HG03025 (cell line): ENCODE measurements at regions not wholly inside any gene's neighbourhood (a gene's known extent, or its start where the extent isn't known, plus 50 kb on each side); places are given as distances from the start of the nearest gene placed in this dataset.

ENCODE experiments used
- ATAC-seq: cut with Tn5 transposase; IDR thresholded peaks from one replicate; pipeline ENCODE4 v1.9.1; 2021; ENCODE audit warnings: mild to moderate bottlenecking, moderate library complexity; ENCODE audit not compliant: unreplicated experiment, low FRiP score

DNA sequence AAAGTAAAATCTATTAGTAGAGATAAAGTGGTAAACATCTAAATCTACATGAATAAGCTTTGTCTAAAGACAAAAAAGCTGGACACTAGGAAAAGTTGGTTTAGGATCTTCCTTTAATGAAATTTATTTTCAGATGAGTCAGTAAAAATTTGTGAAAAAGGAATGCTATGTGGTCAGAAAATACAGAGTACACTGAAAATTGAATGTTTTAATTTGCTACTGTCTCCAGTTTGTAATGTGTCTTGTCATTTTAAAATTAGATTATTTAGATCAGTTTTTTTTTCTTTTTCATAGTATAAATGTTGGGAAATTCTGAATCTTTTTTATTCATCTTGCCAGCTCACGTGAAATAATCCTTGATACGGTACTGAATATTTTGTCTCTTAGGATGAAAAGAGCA lies 56.9 kb downstream of the SLITRK6 start:
- ATAC-seq: no peak

DNA sequence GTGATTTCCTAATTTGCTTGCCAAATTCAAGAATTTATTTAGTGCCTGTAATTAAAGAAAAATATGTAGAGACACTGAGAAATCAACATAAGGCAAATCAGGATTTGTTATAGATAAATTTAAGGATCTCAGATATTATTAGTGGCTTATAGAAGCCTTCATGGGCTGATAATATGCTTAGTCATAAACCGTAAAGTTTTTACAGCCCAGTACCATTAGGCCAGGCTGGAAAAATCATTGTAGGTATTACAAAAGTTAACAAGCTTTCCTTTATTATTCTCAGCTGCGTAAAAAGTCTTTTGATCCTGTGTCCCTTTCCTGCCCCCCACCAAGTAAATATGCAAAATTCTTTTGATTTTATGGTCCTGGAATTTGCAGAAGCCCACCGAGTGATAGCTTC lies 58.2 kb downstream of the SLITRK6 start:
- no peak for ATAC-seq

DNA sequence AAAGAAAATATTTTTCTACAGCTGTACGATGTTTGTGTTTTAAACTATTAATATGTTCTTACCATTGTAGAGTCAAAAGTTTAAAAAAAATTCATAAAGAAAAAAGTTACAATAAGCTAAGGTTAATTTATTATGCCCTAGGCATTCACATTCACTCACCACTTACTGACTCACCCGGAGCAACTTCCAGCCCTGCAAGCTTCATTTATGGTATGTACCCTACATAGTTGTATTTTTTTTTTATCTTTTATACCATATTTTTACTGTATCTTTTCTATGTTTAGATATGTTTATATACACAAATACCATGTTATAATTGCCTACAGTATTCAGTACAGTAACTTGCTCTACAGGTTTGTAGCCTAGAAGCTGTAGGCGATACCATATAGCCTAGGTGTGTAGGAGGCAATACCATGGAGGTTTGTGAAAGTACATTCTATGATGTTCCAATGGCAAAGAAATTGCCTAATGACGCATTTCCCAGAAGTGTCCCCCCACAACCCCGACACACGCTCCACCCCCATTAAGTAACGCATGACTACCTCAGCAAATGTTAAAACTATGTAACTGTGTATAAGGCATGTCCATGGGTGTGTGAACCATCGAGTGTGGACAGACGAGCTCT lies 60.4 kb downstream of the SLITRK6 start:
- ATAC-seq: no peak

DNA sequence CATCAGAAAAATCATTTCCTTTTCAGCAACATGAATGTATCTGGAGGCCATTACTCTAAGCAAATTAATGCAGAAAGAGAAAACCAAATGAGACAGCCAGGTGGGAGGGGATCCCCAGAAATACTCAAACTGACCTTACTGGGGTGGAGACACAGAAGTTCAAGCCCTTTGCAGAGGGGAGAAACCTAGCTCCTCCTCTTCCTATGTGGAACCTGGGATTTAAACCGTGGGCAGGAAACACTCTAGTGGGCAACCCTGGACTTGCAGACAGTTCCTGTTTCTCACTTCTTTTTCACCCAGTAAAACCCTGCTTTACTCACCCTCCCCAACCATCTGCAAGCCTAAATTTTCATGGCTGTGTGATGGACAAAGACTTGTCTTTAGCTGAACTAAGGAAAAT lies 61.3 kb downstream of the SLITRK6 start:
- no peak for ATAC-seq

DNA sequence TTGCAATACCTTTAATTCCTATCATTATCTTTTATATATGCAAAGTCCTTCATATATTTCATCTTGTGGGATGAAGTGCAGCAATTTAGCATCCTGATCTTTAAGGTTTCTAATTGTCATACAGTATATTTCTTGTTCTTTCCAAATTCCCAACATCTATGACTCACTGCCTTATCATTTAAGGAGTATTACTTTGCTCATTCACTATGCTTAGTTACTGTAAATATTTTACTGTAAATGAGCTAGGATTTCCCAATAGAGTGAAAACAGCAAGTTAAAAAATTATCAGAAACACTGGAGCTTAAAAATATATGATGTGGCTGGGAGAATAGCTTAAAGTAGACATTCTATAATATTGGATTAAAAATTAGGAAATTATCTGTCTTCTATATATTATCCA lies 69.9 kb downstream of the SLITRK6 start:
- ATAC-seq: no peak

DNA sequence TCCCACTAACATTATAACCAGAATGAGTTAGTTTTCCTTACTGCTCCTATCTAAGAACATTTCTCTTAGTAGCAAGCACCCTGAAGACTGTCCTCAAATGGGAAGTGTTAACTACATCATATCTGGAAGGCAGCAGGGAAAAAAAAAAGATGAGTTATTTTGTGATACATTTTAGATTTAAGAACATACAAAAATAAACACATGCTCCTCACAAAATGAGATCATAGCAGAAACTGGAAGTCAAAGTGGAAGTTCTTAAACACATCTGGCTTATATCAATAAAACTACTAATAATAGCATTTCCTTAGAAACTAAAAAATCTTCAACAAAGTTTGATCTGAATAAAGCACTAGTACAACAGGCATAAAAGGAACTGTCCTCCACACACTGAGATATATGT lies 70.4 kb downstream of the SLITRK6 start:
- no peak for ATAC-seq

DNA sequence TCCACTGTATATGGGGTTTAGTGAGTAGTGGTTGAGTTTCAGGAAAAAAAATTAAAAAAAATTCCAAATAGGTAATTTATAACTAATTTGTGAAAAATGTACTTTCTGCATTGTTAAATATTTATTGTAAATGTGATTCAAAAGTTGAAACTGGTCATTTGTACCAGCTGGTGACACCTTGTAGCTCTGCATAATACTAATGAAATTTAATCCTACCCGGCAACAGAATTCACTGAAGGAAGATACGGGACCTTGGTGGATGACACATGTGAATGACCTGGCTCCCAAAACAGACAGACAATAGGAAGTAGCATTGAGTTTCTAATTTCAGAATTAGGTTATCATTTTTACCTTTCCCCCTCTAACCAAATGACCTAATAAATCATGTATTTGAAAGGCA lies 73.8 kb downstream of the SLITRK6 start:
- ATAC-seq: no peak

DNA sequence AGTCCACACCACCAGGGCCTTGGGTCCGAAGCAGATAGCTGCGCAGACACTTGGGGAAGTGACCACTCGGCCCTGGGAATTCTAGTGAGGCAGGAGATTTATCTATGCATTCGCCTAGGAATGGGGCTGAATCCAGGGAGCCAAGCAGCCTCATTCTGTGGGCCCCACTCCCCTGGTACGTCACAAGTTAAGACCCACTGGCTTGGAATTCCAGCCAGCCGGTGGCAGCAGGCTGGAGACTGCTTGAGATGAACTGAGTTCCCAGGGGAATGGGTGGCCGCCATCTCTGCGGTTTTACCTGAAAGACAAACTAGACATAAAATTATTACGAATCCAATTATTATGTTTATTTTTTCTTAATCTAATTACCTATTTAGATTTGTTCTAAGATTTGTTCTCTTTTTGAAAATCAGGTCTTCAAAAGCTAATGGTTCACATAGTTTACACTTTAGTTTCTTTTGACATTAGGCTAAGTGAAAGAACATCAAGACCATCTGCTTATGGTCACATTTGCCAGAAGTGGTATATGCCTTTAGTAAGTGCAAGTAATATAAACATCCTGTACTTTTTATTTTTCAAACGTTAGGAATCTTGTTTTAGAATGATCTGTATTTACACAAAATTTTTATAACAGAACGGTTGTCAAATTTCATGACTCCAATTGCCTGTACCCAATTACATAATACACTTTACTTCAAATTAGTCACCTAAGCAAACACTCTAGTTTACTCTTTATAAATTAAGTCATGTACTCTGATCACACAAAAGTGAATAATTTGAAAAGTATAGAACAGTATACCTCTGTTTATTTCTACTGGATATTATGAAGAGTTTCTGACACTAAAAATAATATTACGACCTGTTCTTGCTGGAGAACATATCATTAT lies 74.4 kb downstream of the SLITRK6 start:
- ATAC-seq: no peak

DNA sequence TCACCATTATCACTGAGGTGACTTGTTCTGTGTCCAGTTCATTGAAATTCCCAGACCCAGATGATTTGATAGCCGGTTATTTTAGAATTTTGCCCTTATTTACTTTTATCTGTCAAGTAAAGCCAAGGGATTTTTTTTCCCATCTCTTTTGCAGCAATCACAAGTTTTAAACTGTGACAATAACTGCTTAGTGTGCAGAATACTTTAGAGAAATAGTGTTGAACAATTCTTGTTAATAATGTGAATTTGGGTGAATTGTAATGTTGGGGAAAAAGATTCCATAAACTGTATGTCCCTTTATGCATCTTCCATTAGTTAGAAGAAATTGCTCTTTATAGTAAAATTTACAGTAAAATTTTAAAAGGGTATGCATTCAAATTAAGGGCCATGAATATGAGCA lies 79.5 kb downstream of the SLITRK6 start:
- ATAC-seq: no peak

DNA sequence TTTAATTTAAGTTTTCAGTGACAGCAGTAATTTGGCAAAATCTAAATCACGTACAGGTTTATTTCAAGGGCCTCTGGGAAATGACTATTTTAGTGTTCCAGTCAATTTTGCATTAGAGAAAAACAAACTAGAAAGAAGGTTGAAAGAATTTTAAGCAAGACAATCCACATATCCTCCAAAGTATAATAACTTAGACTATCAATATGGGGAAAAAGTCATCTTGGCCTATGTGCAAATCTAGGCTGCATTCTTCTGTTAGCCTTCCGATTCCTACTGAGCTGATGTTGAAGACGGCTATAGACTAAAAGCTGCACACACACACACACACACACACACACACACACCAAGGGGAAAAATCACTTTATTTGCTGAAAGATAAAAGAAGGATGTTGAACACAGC lies 81.3 kb downstream of the SLITRK6 start:
- ATAC-seq: no peak

DNA sequence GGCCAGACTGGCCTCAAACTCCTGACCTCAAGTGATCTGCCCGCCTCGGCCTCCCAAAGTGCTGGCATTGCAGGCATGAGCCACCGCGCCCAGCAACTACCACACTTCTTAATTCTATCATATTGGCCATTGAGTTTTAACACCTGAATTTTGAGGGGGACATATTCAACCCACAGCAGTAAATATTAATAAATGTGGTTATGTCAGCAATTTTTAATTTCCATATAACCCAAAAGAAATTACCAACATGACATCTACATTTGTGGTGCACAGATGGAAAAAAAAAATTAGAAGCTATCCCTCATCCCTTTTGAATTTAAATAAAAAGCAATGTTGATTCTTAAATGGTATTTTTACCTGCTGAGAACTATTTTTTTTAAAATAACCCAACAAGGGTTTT lies 88.7 kb downstream of the SLITRK6 start:
- ATAC-seq: no peak

DNA sequence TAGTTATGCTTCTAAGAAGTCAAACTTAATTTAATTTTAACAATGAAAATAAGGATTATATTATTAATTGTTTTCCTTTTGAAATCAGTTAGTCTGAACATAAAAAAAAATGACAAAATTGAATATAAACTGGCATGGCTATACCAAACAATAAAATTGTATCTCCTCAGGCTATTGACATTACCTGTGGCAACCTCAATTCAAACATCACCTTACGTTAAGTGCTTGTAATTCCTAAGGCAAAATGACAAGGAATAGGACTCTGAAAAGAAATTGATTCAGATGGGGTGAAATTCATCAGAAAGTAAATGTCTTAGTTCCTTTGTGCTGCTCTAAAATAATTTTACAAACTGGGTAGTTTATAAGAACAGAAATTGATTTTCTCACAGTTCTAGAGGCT lies 89.5 kb downstream of the SLITRK6 start:
- no peak for ATAC-seq

DNA sequence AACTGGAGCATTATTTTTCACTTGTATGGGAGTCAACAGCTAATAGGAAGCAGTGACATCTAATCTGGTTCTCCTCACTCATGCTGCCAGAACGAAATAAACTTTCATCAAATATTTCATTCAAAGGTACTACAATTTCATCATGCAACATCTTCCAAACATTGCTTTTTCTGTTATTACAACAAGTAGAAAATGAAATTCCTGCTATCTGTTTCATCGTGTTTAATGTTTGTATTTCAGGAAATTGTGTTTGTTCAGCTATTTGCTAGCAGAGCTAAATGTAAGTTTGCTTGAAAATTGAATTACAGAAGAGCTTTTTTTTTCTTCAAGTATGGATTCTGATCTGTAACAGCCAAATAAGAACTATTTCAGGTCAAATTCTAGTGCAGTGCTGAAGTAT lies 90.1 kb downstream of the SLITRK6 start:
- ATAC-seq: no peak

DNA sequence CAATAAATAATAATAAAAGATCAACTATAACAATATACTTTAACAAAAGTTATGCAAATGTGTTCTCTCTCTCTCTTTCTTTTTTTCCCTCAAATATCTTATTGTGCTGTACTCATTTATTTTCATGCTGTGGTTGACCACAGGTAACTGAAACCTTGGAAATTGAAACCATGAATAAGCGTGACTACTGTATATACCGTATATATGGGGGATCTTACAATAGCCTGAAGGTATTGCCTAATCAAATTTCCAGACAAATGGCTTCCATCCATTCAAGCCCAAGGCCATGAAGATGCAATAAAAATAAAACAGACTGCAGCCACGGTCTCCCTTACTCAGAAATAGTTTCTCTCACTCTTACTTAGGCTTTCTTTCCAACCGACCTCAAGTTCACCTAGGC lies 98.3 kb downstream of the SLITRK6 start:
- ATAC-seq: no peak

DNA sequence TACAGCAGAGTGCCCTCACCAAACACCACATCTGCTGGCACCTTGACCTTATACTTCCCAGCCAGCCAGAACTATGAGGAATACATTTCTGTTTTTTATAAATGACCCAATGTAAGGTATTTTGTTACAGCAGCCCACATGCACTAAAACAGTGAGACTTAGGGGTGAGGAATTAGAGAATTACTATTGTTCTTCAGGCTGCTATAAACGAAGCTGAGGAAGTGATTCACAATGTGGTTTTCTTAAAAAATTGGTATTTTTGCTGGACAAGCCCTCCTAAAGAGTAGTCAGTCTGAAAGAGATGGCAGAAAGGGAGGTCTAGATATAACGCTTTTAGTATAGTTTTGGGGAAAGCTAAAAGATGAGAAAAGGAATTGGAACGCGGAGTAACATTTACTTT lies 101.0 kb downstream of the SLITRK6 start:
- ATAC-seq: no peak

DNA sequence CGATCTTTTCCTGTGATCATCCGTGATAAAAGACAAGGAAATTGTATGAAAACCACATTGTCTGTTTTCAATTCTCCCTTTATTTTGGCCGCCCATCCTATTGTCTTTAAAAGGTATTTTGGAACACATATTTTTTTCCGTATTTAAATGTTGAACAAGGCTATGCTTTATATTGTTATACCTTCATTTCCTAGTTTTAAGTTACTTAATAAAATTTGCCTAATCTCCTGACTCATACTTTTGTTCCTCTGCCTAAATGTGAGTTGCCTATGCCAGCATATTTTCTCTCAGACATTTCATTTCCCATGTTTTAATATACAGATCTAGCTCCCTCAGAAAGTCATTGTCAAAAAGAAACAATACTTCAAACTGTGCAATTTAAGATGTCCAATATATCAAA lies 104.2 kb downstream of the SLITRK6 start:
- no peak for ATAC-seq

DNA sequence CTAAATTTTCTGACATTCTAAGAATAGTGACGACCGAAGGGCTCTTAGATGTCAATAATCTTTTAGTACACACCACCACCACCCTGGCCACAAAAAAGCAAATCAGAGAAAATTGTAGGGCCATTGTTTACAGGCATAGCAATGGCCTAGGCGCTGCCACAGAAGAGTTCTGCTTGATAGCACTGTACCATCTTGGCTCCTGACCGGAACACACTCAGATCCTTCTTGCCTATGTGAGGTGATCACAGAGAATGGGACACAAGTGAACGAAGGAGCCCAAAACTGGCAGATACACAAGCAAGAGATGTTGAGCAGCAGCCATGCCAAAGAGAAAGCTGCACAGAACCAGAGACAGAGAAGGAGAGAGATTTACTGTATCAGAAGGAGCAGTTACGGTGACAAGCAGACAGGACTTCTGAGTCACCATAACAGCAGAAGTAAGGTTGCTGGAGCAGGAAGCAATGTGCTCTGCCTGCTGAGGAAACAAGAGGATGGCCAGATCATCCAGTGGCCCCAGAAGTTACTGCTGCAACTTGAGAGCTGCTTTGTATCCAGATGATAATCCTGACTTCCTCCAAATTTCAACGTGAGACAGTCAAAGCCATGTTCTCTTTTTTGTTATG lies 105.2 kb downstream of the SLITRK6 start:
- ATAC-seq: no peak

DNA sequence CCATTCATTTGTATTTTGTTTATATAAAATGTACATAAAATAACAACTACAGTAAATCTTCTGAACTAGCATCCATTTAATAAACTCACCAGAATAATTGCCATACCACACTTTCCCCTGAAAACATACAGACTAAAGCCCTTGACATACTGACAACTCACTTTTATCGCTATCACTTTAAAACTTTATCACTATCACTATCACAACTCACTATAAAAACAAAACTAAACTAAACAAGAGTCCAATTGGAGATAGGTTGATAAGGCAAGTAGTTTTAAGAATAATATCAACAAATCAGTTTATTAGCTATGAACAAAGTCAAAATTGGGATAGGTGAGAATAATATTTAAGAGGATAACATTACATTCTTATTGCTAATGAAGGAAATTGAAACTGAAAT lies 108.9 kb downstream of the SLITRK6 start:
- ATAC-seq: no peak

DNA sequence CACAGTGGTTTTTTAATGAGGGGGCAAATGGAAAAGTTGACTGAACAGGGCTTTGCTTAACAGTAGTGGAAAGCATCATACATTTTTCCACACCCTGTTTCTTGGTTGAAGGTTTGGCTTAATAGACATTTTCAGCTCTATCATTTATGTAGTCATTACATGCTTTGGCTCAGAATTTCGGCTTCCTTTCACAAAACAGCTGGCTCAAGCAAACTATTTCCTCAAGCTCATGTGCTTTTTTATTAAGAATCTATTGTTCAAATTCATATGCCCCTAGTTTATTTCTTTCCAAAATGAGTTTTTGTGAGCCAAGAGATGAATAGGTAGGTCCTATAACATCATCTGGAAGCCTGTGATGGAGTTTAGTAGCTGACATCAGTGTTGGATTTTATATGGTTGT lies 113.8 kb downstream of the SLITRK6 start:
- ATAC-seq: no peak

DNA sequence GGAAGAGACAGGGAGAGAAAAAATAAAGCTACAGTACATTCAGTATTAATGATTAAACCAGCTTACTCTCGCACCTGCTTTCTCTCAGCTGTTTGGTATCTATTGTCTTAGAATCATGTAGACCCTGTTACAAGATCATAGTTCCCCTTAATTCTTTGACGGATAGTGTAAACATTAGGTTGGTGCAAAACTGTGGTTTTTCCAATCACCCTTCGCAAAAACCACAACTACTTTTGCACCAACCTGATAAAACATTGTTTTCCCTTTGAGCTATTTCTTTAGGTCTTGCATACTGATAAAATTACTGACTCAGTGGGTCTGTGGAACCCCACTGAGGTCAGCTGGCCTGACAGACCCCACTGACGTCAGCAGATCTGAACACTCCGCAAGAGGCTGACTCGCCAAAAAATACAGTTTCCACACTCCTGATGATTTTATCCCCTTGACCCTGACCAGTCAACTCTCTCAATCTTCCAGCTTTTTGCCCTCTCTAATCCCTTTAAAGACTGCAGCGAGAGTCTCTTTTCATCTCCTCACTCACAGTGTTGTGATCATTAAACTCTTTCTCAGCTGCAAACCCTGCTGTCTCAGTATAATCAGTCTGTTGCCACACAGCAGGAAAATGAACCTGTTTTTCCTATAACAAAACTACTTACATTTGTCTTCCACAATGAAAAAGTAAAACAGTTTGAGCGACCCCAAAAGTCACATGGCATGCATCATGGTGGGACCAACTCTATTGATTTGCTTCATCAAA lies 123.9 kb downstream of the SLITRK6 start:
- ATAC-seq: no peak

DNA sequence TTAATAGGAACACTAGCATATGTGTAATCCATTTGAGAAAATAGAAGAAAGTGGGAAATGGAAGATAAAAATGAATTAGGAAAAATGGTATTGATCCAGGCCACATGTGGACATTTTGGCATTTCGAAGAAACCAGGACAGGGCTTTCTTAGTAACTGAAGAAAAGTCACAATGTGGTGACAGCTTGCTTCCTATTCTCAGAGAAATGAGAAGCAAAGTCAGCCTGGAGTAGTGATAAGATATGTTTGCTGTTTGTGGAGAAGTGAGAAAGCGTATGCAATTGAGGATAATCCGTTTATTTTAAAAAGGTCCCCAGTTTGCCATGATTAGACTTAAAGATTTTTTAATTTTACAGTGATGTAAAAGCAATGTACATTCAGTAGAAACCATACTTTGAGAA lies 127.9 kb downstream of the SLITRK6 start:
- ATAC-seq: no peak
